ENCODE measurements at regions not wholly inside any gene's neighbourhood (a gene's known extent, or its start where the extent isn't known, plus 50 kb on each side); places are given as distances from the start of the nearest gene placed in this dataset.

- no peak overlapping the region for H3K9ac ChIP-seq (ENCODE audit: insufficient read depth, low read depth, low read length)
- H3K4me2 ChIP-seq (ENCODE audit: low read depth, low read length) = no peak overlapping the region
- no peak for DNase-seq (ENCODE audit: low spot score)
- ChIA-PET CTCF (ENCODE audit: low intra/inter-chr PET ratio, low total read pairs) (no interaction called here), POLR2A (no interaction called here)
- no TSS peak for BruUV-seq (replicated peaks)
- no peak overlapping the region for H3K4me3 ChIP-seq (replicated peaks in 1 of 3; ENCODE audit: insufficient read depth in 1 of 3, low read depth in 2 of 3, low read length in 3 of 3)
- intact Hi-C loops (cut with micrococcal nuclease; ENCODE audit: unreplicated experiment) = no loop called here
- in situ Hi-C loops (cut with HindIII; ENCODE audit: extremely low pct_ligation_motif_present, low pct_unique_long_range_greater_than_20kb) = no loop called here
- H3K4me1 ChIP-seq (ENCODE audit: insufficient read depth, low read length) = peaks cover 38% of the 10 kb centered on the region
- no peaks in the 10 kb centered on the region for H4K20me1 ChIP-seq (ENCODE audit: insufficient read depth, low read length)
- no peak overlapping the region for H3K27ac ChIP-seq (ENCODE audit: extremely low read length, insufficient read depth, low read length)
- no peak for FAIRE-seq
- H2AFZ ChIP-seq (ENCODE audit: low read length) = no peak overlapping the region
- H3K79me2 ChIP-seq (ENCODE audit: insufficient read depth, low read length) = no peaks in the 10 kb centered on the region
- TF ChIP-seq RFXANK (CRISPR knock-in tag; IDR thresholded peaks at IDR 0.05) (no peak), THAP11 (CRISPR knock-in tag; IDR thresholded peaks at IDR 0.05) (no peak), FOXO1 (CRISPR knock-in tag; IDR thresholded peaks at IDR 0.05) (no peak), GMEB1 (CRISPR knock-in tag; IDR thresholded peaks at IDR 0.05; ENCODE audit: borderline replicate concordance) (no peak), NKX3-1 (CRISPR knock-in tag; IDR thresholded peaks at IDR 0.05) (no peak), KDM3A (CRISPR knock-in tag; IDR thresholded peaks at IDR 0.05; ENCODE audit: low read depth) (no peak), BCL6 (CRISPR knock-in tag; IDR thresholded peaks at IDR 0.05) (no peak), SALL2 (CRISPR knock-in tag; IDR thresholded peaks at IDR 0.05) (no peak), ZNF547 (CRISPR knock-in tag; IDR thresholded peaks at IDR 0.05) (no peak), NR3C1 (CRISPR knock-in tag; IDR thresholded peaks at IDR 0.05) (no peak), ARID2 (CRISPR knock-in tag; IDR thresholded peaks at IDR 0.05; ENCODE audit: borderline replicate concordance) (no peak), FUBP1 (CRISPR knock-in tag; IDR thresholded peaks at IDR 0.05; ENCODE audit: borderline replicate concordance) (no peak), ZNF619 (CRISPR knock-in tag; IDR thresholded peaks at IDR 0.05) (no peak), ZZZ3 (CRISPR knock-in tag; IDR thresholded peaks at IDR 0.05; ENCODE audit: borderline replicate concordance) (no peak), KDM5B (CRISPR knock-in tag; IDR thresholded peaks at IDR 0.05; ENCODE audit: borderline replicate concordance) (no peak), ZNF713 (CRISPR knock-in tag; IDR thresholded peaks at IDR 0.05) (no peak)
- no peaks in the 10 kb centered on the region; a peak in 2 of 5 replicates for H3K27me3 ChIP-seq (ENCODE audit: control insufficient read depth in 1 of 2, insufficient read depth in 2 of 2, low read length in 2 of 2)
- no peak for ATAC-seq
- H3K9me3 ChIP-seq (ENCODE audit: low read length) = no peaks in the 10 kb centered on the region
- H3K36me3 ChIP-seq (replicated peaks in 1 of 2; ENCODE audit: control insufficient read depth in 1 of 2, insufficient read depth in 2 of 2, low read length in 2 of 2) = no peaks in the 10 kb centered on the region
Measured at GRCh38 chr15:85326291-85326690, 54.1 kb upstream of the AKAP13 start.
